UCSD-AML1 (cell line): ENCODE measurements at regions not wholly inside any gene's neighbourhood (a gene's known extent, or its start where the extent isn't known, plus 50 kb on each side); places are given as distances from the start of the nearest gene placed in this dataset.
A peak's percentile ranks its signal among the peaks of the same experiment; 100 is the strongest.

Experiments used
- DNase-seq: peaks from one replicate; lab custom pipeline; 2025; ENCODE audit not compliant: unreplicated experiment; lab: John Stamatoyannopoulos, UW

GRCh38 chr19:31096062-31096830 is 253.0 kb downstream of the TSHZ3 start:
- no peak for DNase-seq

- DNase-seq = no peak
These were observed 254.0 kb downstream of the TSHZ3 start for GRCh38 chr19:31095100-31095804.

- DNase-seq = peak; percentile 41
These were observed 257.0 kb downstream of the TSHZ3 start for GRCh38 chr19:31092274-31092673.

GRCh38 chr19:31089681-31090080 is 259.6 kb downstream of the TSHZ3 start:
- DNase-seq = no peak

GRCh38 chr19:31085125-31085524 is 264.1 kb downstream of the TSHZ3 start:
- no peak for DNase-seq

- no peak for DNase-seq
These were observed 266.1 kb downstream of the TSHZ3 start for GRCh38 chr19:31083105-31083504.

GRCh38 chr19:31075146-31075655 is 274.0 kb downstream of the TSHZ3 start:
- DNase-seq = no peak

GRCh38 chr19:31074199-31075125 is 274.8 kb downstream of the TSHZ3 start:
- DNase-seq = no peak

GRCh38 chr19:31073485-31074198 is 275.6 kb downstream of the TSHZ3 start:
- DNase-seq = no peak

- no peak for DNase-seq
These were observed 276.8 kb downstream of the TSHZ3 start for GRCh38 chr19:31072451-31072850.

GRCh38 chr19:31071136-31071855 is 277.9 kb downstream of the TSHZ3 start:
- DNase-seq = no peak

GRCh38 chr19:31070146-31071065 is 278.8 kb downstream of the TSHZ3 start:
- DNase-seq = no peak

GRCh38 chr19:31068268-31068667 is 281.0 kb downstream of the TSHZ3 start:
- no peak for DNase-seq

- DNase-seq = no peak
These were observed 282.9 kb downstream of the TSHZ3 start for GRCh38 chr19:31066385-31066784.

- DNase-seq = no peak
These were observed 284.7 kb downstream of the TSHZ3 start for GRCh38 chr19:31064491-31064890.

- DNase-seq = no peak
These were observed 290.4 kb downstream of the TSHZ3 start for GRCh38 chr19:31058676-31059340.

GRCh38 chr19:31057476-31057875 is 291.8 kb downstream of the TSHZ3 start:
- DNase-seq = no peak

GRCh38 chr19:31055454-31055853 is 293.8 kb downstream of the TSHZ3 start:
- DNase-seq = no peak
